Heart left ventricle (tissue), 13 donors: ENCODE measurements at regions not wholly inside any gene's neighbourhood (a gene's known extent, or its start where the extent isn't known, plus 50 kb on each side); places are given as distances from the start of the nearest gene placed in this dataset.

Source experiments
- POLR2A ChIP-seq, 2 donors: fragments of 450-650 bp; IDR thresholded peaks; one replicate each; pipeline ENCODE4 v1.6.1; 2017; ENCODE audit warnings: antibody characterized with exemption in 2 of 2, mild to moderate bottlenecking in 2 of 2, moderate library complexity in 2 of 2
- TF ChIP-seq, protein P1 (sequence below), 12 donors: fragments of 200-600 bp; sonication (generic) in 4 of 12; IDR thresholded peaks; one replicate each; pipeline versions ENCODE4 v1.5.0 to v1.8.0; 2018 to 2022; ENCODE audit warnings: antibody characterized with exemption in 12 of 12, mild to moderate bottlenecking in 5 of 12
- donor health status: ischemic (EF 13 %, LVEDD 7.1; RV severe dilation, severe dysfunction).
- donor health status: DM: no; HTN: yes; CAD: no.
- donor health status: DM: no; HTN: no; CAD: no.
- donor health status: ischemic (EF 25% LVEDD 6.9; RV normal size, moderate dysfunction).
- donor health status: ischemic (EF 25% LVEDD 5.7; RV mildly dilated, moderate dysfunction).
- donor health status: ischemic (EF 35%, LVEDD 5.7; RV mildly dilated, moderate dysfunction).
- donor health status: nonischemic (EF 11% LVEDD 7.7; RV severe dilation, severe dysfunction).
- donor health status: DM: yes; HTN: yes; CAD: no.
- donor health status: PGD.
- donor health status: ischemic (EF 29% LVEDD 5.4; RV normal size, mild dysfunction).
- donor health status: nonischemic (EF 23%, LVEDD 6.1; RV moderate dilation, normal function).

GRCh38 chr6:40015530-40015929 lies 81.3 kb upstream of the MOCS1 start:
- TF ChIP-seq, protein P1, sequence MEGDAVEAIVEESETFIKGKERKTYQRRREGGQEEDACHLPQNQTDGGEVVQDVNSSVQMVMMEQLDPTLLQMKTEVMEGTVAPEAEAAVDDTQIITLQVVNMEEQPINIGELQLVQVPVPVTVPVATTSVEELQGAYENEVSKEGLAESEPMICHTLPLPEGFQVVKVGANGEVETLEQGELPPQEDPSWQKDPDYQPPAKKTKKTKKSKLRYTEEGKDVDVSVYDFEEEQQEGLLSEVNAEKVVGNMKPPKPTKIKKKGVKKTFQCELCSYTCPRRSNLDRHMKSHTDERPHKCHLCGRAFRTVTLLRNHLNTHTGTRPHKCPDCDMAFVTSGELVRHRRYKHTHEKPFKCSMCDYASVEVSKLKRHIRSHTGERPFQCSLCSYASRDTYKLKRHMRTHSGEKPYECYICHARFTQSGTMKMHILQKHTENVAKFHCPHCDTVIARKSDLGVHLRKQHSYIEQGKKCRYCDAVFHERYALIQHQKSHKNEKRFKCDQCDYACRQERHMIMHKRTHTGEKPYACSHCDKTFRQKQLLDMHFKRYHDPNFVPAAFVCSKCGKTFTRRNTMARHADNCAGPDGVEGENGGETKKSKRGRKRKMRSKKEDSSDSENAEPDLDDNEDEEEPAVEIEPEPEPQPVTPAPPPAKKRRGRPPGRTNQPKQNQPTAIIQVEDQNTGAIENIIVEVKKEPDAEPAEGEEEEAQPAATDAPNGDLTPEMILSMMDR (IDR thresholded peaks at IDR 0.05), result no peak
- no peak for TF ChIP-seq POLR2A (IDR thresholded peaks at IDR 0.05)
